WTC11 (cell line): ENCODE measurements at regions not wholly inside any gene's neighbourhood (a gene's known extent, or its start where the extent isn't known, plus 50 kb on each side); places are given as distances from the start of the nearest gene placed in this dataset.

Source experiments
- ATAC-seq: fragments of 200-7000 bp; cut with Tn5 transposase; 2 replicates; pipeline ENCODE4 v1.10.0; 2021; ENCODE audit warnings: mild to moderate bottlenecking, moderate library complexity
- CTCF ChIA-PET: fragments of 300-600 bp; sonication (Branson Sonifier 250); formaldehyde crosslinking; loops from one replicate; lab custom pipeline; 2021; ENCODE audit warnings: antibody characterized with exemption; lab: Charles Lee
- POLR2A ChIA-PET: fragments of 350-600 bp; sonication (Branson Sonifier 250); formaldehyde crosslinking; loops from one replicate; lab custom pipeline; 2021; ENCODE audit warnings: antibody characterized with exemption; lab: Charles Lee
- DNase-seq: peaks from one replicate; pipeline ENCODE4 v3.0.0; 2021; ENCODE audit warnings: low spot score
- H3K27ac Mint-ChIP-seq: 2 replicates; pipeline ENCODE4 v1.8.0; 2021; ENCODE audit warnings: mixed read lengths
- H3K27me3 Mint-ChIP-seq: 2 replicates; pipeline ENCODE4 v1.8.0; 2021; ENCODE audit warnings: low read depth, mild to moderate bottlenecking, moderate library complexity, mixed read lengths
- H3K36me3 Mint-ChIP-seq: 2 replicates; pipeline ENCODE4 v1.8.0; 2021; ENCODE audit warnings: mixed read lengths
- H3K4me1 Mint-ChIP-seq: 2 replicates; pipeline ENCODE4 v1.8.0; 2022; ENCODE audit warnings: mixed read lengths
- H3K4me3 Mint-ChIP-seq: 2 replicates; pipeline ENCODE4 v1.8.0; 2021; ENCODE audit warnings: mild to moderate bottlenecking, moderate library complexity, mixed read lengths
- H3K9me3 Mint-ChIP-seq: 2 replicates; pipeline ENCODE4 v1.8.0; 2021; ENCODE audit warnings: mixed read lengths
- ATF2 ChIP-seq: sonication (generic); formaldehyde crosslinking; IDR thresholded peaks from 2 replicates; pipeline ENCODE4 v1.8.1; 2022; ENCODE audit warnings: low read depth, missing genetic modification reagents, borderline replicate concordance
- ATF6 ChIP-seq: sonication (generic); formaldehyde crosslinking; IDR thresholded peaks from 2 replicates; pipeline ENCODE4 v1.8.1; 2023; ENCODE audit warnings: mild to moderate bottlenecking, missing genetic modification reagents
- E2F5 ChIP-seq: sonication (generic); formaldehyde crosslinking; IDR thresholded peaks from 2 replicates; pipeline ENCODE4 v1.8.1; 2022; ENCODE audit warnings: mild to moderate bottlenecking, moderate library complexity, missing genetic modification reagents
- HMGA2 ChIP-seq: fragments of 250-450 bp; sonication (Bioruptor Pico); IDR thresholded peaks from 2 replicates; pipeline ENCODE4 v1.4.0; 2021; ENCODE audit warnings: mild to moderate bottlenecking, moderate library complexity
- MLX ChIP-seq: sonication (generic); formaldehyde crosslinking; IDR thresholded peaks from 2 replicates; pipeline ENCODE4 v1.8.1; 2023; ENCODE audit warnings: mild to moderate bottlenecking, missing genetic modification reagents, moderate library complexity
- NFATC4 ChIP-seq: fragments of 250-450 bp; sonication (Bioruptor Pico); IDR thresholded peaks from 2 replicates; pipeline ENCODE4 v1.9.0; 2021; ENCODE audit warnings: mild to moderate bottlenecking
- NR3C1 ChIP-seq: sonication (generic); formaldehyde crosslinking; conservative IDR thresholded peaks from 2 replicates; pipeline ENCODE4 v1.8.1; 2023; ENCODE audit warnings: low read depth, mild to moderate bottlenecking, missing genetic modification reagents
- PRDM15 ChIP-seq: sonication (generic); formaldehyde crosslinking; IDR thresholded peaks from 2 replicates; pipeline ENCODE4 v1.8.0; 2022; ENCODE audit warnings: missing genetic modification reagents
- RELA ChIP-seq: sonication (generic); formaldehyde crosslinking; IDR thresholded peaks from 2 replicates; pipeline ENCODE4 v1.8.1; 2022; ENCODE audit warnings: missing genetic modification reagents, mild to moderate bottlenecking, borderline replicate concordance
- RORB ChIP-seq: fragments of 250-450 bp; sonication (Bioruptor Pico); IDR thresholded peaks from 2 replicates; pipeline ENCODE4 v1.9.0; 2021; ENCODE audit warnings: mild to moderate bottlenecking
- SOX15 ChIP-seq: fragments of 250-450 bp; sonication (Bioruptor Pico); IDR thresholded peaks from 2 replicates; pipeline ENCODE4 v1.9.0; 2021; ENCODE audit warnings: mild to moderate bottlenecking
- TEAD4 ChIP-seq: sonication (generic); formaldehyde crosslinking; IDR thresholded peaks from 2 replicates; pipeline ENCODE4 v1.8.0; 2022; ENCODE audit warnings: mild to moderate bottlenecking, missing genetic modification reagents
- USF1 ChIP-seq: sonication (generic); formaldehyde crosslinking; IDR thresholded peaks from 2 replicates; pipeline ENCODE4 v1.8.0; 2022; ENCODE audit warnings: mild to moderate bottlenecking, missing genetic modification reagents
- ZNF317 ChIP-seq: sonication (generic); formaldehyde crosslinking; IDR thresholded peaks from 2 replicates; pipeline ENCODE4 v1.8.1; 2023; ENCODE audit warnings: low read depth, mild to moderate bottlenecking, moderate library complexity, missing genetic modification reagents, borderline replicate concordance
- ZNF396 ChIP-seq: fragments of 250-450 bp; sonication (Bioruptor Pico); IDR thresholded peaks from 2 replicates; pipeline ENCODE4 v1.8.0; 2021; ENCODE audit warnings: mild to moderate bottlenecking, moderate library complexity, borderline replicate concordance
- ZNF532 ChIP-seq: fragments of 250-450 bp; sonication (Bioruptor Pico); IDR thresholded peaks from 2 replicates; pipeline ENCODE4 v1.9.0; 2021; ENCODE audit warnings: mild to moderate bottlenecking, borderline replicate concordance
- TF ChIP-seq, protein P1 (sequence below): fragments of 250-450 bp; sonication (Bioruptor Pico); IDR thresholded peaks from 2 replicates; pipeline ENCODE4 v1.8.0; 2021; ENCODE audit warnings: mild to moderate bottlenecking
- TF ChIP-seq, protein P2 (sequence below): sonication (generic); formaldehyde crosslinking; IDR thresholded peaks from 2 replicates; pipeline ENCODE4 v1.8.1; 2023; ENCODE audit warnings: mild to moderate bottlenecking, missing genetic modification reagents, moderate library complexity

- ChIA-PET POLR2A (no interaction called here), CTCF (no interaction called here)
- ATAC-seq = no peak
- no peak for DNase-seq
- Mint-ChIP-seq H3K4me1 (peaks cover 6% of the 10 kb centered on the region; the same call in 1 of the 2 replicates), H3K9me3 (peaks cover 15% of the 10 kb centered on the region), H3K36me3 (peaks cover 5% of the 10 kb centered on the region), H3K27ac (no peak overlapping the region), H3K27me3 (no peaks in the 10 kb centered on the region), H3K4me3 (no peak overlapping the region)
- TF ChIP-seq NFATC4 (no peak), NR3C1 (no peak), SOX15 (CRISPR knock-in tag) (no peak), MLX (CRISPR knock-in tag) (no peak), RELA (no peak), HMGA2 (CRISPR knock-in tag) (no peak), RORB (CRISPR knock-in tag) (no peak), E2F5 (CRISPR knock-in tag) (no peak), USF1 (CRISPR knock-in tag) (no peak), TEAD4 (CRISPR knock-in tag) (no peak), ATF6 (no peak), ATF2 (CRISPR knock-in tag) (no peak), ZNF532 (CRISPR knock-in tag) (no peak), PRDM15 (CRISPR knock-in tag) (no peak), ZNF317 (no peak), ZNF396 (no peak)
- TF ChIP-seq, protein P1, sequence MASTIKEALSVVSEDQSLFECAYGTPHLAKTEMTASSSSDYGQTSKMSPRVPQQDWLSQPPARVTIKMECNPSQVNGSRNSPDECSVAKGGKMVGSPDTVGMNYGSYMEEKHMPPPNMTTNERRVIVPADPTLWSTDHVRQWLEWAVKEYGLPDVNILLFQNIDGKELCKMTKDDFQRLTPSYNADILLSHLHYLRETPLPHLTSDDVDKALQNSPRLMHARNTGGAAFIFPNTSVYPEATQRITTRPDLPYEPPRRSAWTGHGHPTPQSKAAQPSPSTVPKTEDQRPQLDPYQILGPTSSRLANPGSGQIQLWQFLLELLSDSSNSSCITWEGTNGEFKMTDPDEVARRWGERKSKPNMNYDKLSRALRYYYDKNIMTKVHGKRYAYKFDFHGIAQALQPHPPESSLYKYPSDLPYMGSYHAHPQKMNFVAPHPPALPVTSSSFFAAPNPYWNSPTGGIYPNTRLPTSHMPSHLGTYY (CRISPR knock-in tag) = no peak
- TF ChIP-seq, protein P2, sequence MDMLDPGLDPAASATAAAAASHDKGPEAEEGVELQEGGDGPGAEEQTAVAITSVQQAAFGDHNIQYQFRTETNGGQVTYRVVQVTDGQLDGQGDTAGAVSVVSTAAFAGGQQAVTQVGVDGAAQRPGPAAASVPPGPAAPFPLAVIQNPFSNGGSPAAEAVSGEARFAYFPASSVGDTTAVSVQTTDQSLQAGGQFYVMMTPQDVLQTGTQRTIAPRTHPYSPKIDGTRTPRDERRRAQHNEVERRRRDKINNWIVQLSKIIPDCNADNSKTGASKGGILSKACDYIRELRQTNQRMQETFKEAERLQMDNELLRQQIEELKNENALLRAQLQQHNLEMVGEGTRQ (CRISPR knock-in tag) = no peak
Measured at GRCh38 chr13:92966900-92967299, 259.7 kb upstream of the GPC6 start.
